GM12878 (cell line): ENCODE measurements at regions not wholly inside any gene's neighbourhood (a gene's known extent, or its start where the extent isn't known, plus 50 kb on each side); places are given as distances from the start of the nearest gene placed in this dataset.

Source experiments
- FOXM1 ChIP-seq: IDR thresholded peaks from 2 replicates; pipeline ENCODE4 v1.6.1; 2012; ENCODE audit warnings: low read depth, mild to moderate bottlenecking, inconsistent platforms, low read length, moderate library complexity
- POLR2A ChIP-seq: IDR thresholded peaks from 2 replicates; pipeline ENCODE4 v1.6.1; 2011; ENCODE audit warnings: low read depth, mild to moderate bottlenecking, low read length
- RUNX3 ChIP-seq: IDR thresholded peaks from 2 replicates; pipeline ENCODE4 v1.6.1; 2012; ENCODE audit warnings: low read length, inconsistent platforms
- SMAD5 ChIP-seq: IDR thresholded peaks from 2 replicates; pipeline ENCODE4 v1.6.1; 2016; ENCODE audit warnings: antibody characterized with exemption, low read depth
- SMARCA5 ChIP-seq: fragments of 450-650 bp; IDR thresholded peaks from 2 replicates; pipeline ENCODE4 v1.6.1; 2017; ENCODE audit warnings: mild to moderate bottlenecking
- TAF1 ChIP-seq: IDR thresholded peaks from 2 replicates; pipeline ENCODE4 v1.6.1; 2011; ENCODE audit warnings: mild to moderate bottlenecking, low read depth, low read length, borderline replicate concordance
- TBL1XR1 ChIP-seq: IDR thresholded peaks from 2 replicates; pipeline ENCODE4 v1.6.1; 2012; ENCODE audit warnings: low read depth, low read length, improper control_type of control experiment
- TCF12 ChIP-seq: IDR thresholded peaks from 2 replicates; pipeline ENCODE4 v1.6.1; 2011; ENCODE audit warnings: low read depth, mild to moderate bottlenecking, low read length
- TF ChIP-seq, protein P1 (sequence below): fragments of 450-650 bp; IDR thresholded peaks from 2 replicates; pipeline ENCODE4 v1.6.1; 2016; ENCODE audit warnings: mild to moderate bottlenecking, moderate library complexity, borderline replicate concordance
- TF ChIP-seq, protein P2 (sequence below): IDR thresholded peaks from 2 replicates; pipeline ENCODE4 v1.6.1; 2011; ENCODE audit warnings: borderline replicate concordance, low read depth, mild to moderate bottlenecking, moderate library complexity, low read length; ENCODE audit not compliant: insufficient read depth, poor library complexity, severe bottlenecking
- TF ChIP-seq, protein P3 (sequence below): IDR thresholded peaks from 2 replicates; pipeline ENCODE4 v1.6.1; 2011; ENCODE audit warnings: low read depth, mild to moderate bottlenecking, low read length, moderate library complexity, borderline replicate concordance; ENCODE audit errors: extremely low read depth
- TF ChIP-seq, protein P4 (sequence below): IDR thresholded peaks from 2 replicates; pipeline ENCODE4 v1.6.1; 2012; ENCODE audit warnings: improper control_type of control experiment, low read depth, low read length; ENCODE audit not compliant: insufficient replicate concordance

DNA sequence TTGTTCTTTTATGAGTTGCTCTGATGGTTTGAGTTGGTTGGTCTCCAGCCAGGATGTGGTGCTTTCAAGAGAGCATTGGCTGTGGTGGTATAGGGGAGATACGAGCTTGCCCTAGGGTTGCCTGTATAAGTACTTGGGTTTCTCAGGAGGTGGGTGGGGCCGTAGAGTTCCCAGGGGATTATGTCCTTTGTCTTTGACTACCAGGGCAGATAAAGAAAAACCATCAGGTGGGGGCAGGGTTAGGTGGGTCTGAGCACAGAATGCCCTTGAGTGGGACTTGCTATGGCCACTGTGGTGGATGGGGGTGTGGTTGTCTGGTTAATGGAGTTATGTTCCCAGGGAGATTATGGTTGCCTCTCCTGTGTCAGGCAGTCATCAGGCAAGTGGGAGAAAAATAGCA is 247.9 kb upstream of the HAND2 start (continued):
- TF ChIP-seq, protein P1, sequence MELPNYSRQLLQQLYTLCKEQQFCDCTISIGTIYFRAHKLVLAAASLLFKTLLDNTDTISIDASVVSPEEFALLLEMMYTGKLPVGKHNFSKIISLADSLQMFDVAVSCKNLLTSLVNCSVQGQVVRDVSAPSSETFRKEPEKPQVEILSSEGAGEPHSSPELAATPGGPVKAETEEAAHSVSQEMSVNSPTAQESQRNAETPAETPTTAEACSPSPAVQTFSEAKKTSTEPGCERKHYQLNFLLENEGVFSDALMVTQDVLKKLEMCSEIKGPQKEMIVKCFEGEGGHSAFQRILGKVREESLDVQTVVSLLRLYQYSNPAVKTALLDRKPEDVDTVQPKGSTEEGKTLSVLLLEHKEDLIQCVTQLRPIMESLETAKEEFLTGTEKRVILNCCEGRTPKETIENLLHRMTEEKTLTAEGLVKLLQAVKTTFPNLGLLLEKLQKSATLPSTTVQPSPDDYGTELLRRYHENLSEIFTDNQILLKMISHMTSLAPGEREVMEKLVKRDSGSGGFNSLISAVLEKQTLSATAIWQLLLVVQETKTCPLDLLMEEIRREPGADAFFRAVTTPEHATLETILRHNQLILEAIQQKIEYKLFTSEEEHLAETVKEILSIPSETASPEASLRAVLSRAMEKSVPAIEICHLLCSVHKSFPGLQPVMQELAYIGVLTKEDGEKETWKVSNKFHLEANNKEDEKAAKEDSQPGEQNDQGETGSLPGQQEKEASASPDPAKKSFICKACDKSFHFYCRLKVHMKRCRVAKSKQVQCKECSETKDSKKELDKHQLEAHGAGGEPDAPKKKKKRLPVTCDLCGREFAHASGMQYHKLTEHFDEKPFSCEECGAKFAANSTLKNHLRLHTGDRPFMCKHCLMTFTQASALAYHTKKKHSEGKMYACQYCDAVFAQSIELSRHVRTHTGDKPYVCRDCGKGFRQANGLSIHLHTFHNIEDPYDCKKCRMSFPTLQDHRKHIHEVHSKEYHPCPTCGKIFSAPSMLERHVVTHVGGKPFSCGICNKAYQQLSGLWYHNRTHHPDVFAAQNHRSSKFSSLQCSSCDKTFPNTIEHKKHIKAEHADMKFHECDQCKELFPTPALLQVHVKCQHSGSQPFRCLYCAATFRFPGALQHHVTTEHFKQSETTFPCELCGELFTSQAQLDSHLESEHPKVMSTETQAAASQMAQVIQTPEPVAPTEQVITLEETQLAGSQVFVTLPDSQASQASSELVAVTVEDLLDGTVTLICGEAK = no peak
- TF ChIP-seq, protein P2, sequence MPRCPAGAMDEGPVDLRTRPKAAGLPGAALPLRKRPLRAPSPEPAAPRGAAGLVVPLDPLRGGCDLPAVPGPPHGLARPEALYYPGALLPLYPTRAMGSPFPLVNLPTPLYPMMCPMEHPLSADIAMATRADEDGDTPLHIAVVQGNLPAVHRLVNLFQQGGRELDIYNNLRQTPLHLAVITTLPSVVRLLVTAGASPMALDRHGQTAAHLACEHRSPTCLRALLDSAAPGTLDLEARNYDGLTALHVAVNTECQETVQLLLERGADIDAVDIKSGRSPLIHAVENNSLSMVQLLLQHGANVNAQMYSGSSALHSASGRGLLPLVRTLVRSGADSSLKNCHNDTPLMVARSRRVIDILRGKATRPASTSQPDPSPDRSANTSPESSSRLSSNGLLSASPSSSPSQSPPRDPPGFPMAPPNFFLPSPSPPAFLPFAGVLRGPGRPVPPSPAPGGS = no peak
- TF ChIP-seq FOXM1 (no peak), SMARCA5 (no peak), SMAD5 (no peak), TAF1 (no peak), POLR2A (no peak), TBL1XR1 (no peak), RUNX3 (no peak), TCF12 (no peak)
- TF ChIP-seq, protein P3, sequence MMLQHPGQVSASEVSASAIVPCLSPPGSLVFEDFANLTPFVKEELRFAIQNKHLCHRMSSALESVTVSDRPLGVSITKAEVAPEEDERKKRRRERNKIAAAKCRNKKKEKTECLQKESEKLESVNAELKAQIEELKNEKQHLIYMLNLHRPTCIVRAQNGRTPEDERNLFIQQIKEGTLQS = no peak
- TF ChIP-seq, protein P4, sequence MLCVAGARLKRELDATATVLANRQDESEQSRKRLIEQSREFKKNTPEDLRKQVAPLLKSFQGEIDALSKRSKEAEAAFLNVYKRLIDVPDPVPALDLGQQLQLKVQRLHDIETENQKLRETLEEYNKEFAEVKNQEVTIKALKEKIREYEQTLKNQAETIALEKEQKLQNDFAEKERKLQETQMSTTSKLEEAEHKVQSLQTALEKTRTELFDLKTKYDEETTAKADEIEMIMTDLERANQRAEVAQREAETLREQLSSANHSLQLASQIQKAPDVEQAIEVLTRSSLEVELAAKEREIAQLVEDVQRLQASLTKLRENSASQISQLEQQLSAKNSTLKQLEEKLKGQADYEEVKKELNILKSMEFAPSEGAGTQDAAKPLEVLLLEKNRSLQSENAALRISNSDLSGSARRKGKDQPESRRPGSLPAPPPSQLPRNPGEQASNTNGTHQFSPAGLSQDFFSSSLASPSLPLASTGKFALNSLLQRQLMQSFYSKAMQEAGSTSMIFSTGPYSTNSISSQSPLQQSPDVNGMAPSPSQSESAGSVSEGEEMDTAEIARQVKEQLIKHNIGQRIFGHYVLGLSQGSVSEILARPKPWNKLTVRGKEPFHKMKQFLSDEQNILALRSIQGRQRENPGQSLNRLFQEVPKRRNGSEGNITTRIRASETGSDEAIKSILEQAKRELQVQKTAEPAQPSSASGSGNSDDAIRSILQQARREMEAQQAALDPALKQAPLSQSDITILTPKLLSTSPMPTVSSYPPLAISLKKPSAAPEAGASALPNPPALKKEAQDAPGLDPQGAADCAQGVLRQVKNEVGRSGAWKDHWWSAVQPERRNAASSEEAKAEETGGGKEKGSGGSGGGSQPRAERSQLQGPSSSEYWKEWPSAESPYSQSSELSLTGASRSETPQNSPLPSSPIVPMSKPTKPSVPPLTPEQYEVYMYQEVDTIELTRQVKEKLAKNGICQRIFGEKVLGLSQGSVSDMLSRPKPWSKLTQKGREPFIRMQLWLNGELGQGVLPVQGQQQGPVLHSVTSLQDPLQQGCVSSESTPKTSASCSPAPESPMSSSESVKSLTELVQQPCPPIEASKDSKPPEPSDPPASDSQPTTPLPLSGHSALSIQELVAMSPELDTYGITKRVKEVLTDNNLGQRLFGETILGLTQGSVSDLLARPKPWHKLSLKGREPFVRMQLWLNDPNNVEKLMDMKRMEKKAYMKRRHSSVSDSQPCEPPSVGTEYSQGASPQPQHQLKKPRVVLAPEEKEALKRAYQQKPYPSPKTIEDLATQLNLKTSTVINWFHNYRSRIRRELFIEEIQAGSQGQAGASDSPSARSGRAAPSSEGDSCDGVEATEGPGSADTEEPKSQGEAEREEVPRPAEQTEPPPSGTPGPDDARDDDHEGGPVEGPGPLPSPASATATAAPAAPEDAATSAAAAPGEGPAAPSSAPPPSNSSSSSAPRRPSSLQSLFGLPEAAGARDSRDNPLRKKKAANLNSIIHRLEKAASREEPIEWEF = no peak
